Stimulated activated CD8-positive, alpha-beta memory T cell treated with anti-CD3 and anti-CD28 coated beads, Interleukin-7, amount 100 ng/mL, for 1 hour (primary cell): ENCODE measurements at regions not wholly inside any gene's neighbourhood (a gene's known extent, or its start where the extent isn't known, plus 50 kb on each side); places are given as distances from the start of the nearest gene placed in this dataset.
"Not testable (repeated sequence)": the region's sequence is repeated elsewhere in the genome, so short reads cannot be mapped to it uniquely, and the experiment has no call there.

Experiments used
- DNase-seq, 2 donors: peaks; one replicate each; pipeline ENCODE4 v3.0.0-alpha.2; 2020; ENCODE audit warnings: low read depth in 2 of 2

GRCh38 chr21:38114717-38115333 is 142.0 kb upstream of the KCNJ15 start:
- no peak for DNase-seq

GRCh38 chr21:38115870-38116269 is 140.9 kb upstream of the KCNJ15 start:
- DNase-seq = no peak

- DNase-seq = no peak
These were observed 137.0 kb upstream of the KCNJ15 start for GRCh38 chr21:38119793-38120192.

GRCh38 chr21:38120679-38120983 is 136.2 kb upstream of the KCNJ15 start:
- DNase-seq = not testable (repeated sequence)

- DNase-seq = no peak
These were observed 135.6 kb upstream of the KCNJ15 start for GRCh38 chr21:38120984-38121855.

- no peak for DNase-seq
These were observed 134.7 kb upstream of the KCNJ15 start for GRCh38 chr21:38121888-38122720.

GRCh38 chr21:38123626-38124025 is 133.2 kb upstream of the KCNJ15 start:
- DNase-seq = no peak

GRCh38 chr21:38126666-38127303 is 130.0 kb upstream of the KCNJ15 start:
- no peak for DNase-seq

GRCh38 chr21:38129711-38130110 is 127.1 kb upstream of the KCNJ15 start:
- DNase-seq = no peak

GRCh38 chr21:38133240-38133639 is 123.6 kb upstream of the KCNJ15 start:
- DNase-seq = no peak

GRCh38 chr21:38134084-38134873 is 122.5 kb upstream of the KCNJ15 start:
- DNase-seq = no peak

GRCh38 chr21:38136201-38136600 is 120.6 kb upstream of the KCNJ15 start:
- no peak for DNase-seq

GRCh38 chr21:38139380-38140168 is 117.2 kb upstream of the KCNJ15 start:
- no peak for DNase-seq

- no peak for DNase-seq
These were observed 116.4 kb upstream of the KCNJ15 start for GRCh38 chr21:38140207-38140903.

GRCh38 chr21:38142224-38142623 is 114.6 kb upstream of the KCNJ15 start:
- DNase-seq = no peak

- DNase-seq = no peak
These were observed 112.6 kb upstream of the KCNJ15 start for GRCh38 chr21:38144193-38144592.

GRCh38 chr21:38145104-38145503 is 111.7 kb upstream of the KCNJ15 start:
- DNase-seq = no peak

- DNase-seq = no peak
These were observed 109.4 kb upstream of the KCNJ15 start for GRCh38 chr21:38147391-38147790.

- DNase-seq = no peak
These were observed 108.7 kb upstream of the KCNJ15 start for GRCh38 chr21:38148046-38148445.
